Duodenal mucosa (tissue), 2 donors: ENCODE measurements at regions not wholly inside any gene's neighbourhood (a gene's known extent, or its start where the extent isn't known, plus 50 kb on each side); places are given as distances from the start of the nearest gene placed in this dataset.
A peak's percentile ranks its signal among the peaks of the same experiment; 100 is the strongest.

Experiments used
- H3K27ac ChIP-seq: one replicate; pipeline ENCODE4 v1.7.0; 2013; ENCODE audit warnings: low read depth, low read length
- H3K27me3 ChIP-seq, 2 donors: one replicate each; pipeline ENCODE4 v1.7.0; 2013; ENCODE audit warnings: low read length in 2 of 2, control low read depth in 1 of 2; ENCODE audit not compliant: insufficient read depth in 2 of 2, control insufficient read depth in 1 of 2
- H3K36me3 ChIP-seq, 2 donors: one replicate each; pipeline ENCODE4 v1.7.0; 2013; ENCODE audit warnings: low read length in 2 of 2, control low read depth in 1 of 2; ENCODE audit not compliant: insufficient read depth in 2 of 2, control insufficient read depth in 1 of 2
- H3K4me1 ChIP-seq, 2 donors: one replicate each; pipeline ENCODE4 v1.7.0; 2013; ENCODE audit warnings: low read length in 2 of 2, control low read depth in 1 of 2; ENCODE audit not compliant: insufficient read depth in 2 of 2, control insufficient read depth in 1 of 2
- H3K4me3 ChIP-seq, 2 donors: one replicate each; pipeline ENCODE4 v1.7.0; 2013; ENCODE audit warnings: low read length in 2 of 2, low read depth in 1 of 2
- H3K9ac ChIP-seq, 2 donors: one replicate each; pipeline ENCODE4 v1.7.0; 2013; ENCODE audit warnings: low read length in 2 of 2, low read depth in 1 of 2
- H3K9me3 ChIP-seq, 2 donors: one replicate each; pipeline ENCODE4 v1.7.0; 2013; ENCODE audit warnings: low read length in 2 of 2, control low read depth in 1 of 2; ENCODE audit not compliant: control insufficient read depth in 1 of 2

DNA sequence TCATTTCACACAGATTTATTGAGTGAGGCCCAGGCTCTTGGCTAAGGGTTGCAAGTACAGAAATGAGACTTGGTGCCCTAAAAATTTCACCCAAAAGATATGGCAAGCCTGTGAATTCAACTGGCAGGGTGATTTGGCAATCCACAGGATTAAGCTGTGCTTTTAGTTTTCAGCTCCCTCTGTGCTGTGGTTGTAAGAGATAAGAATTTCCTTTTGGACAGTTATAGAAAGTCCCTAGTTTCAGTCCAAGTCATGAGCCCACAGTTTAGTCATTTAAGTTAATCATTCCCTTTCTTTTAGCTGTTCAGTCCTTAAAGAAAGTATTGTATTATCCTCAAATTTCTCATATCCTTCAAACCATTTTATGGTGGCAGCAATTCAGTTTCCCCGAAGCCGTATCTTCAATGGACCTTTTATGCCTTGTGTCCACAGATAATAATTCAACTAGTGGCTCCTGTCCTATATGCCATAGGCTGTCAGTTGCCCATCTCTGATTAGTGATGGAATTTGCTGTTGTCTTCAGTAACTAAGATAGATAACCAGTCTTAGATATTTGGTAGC is 73.4 kb upstream of the NAMPT start:
- H3K4me1 ChIP-seq: peaks cover 0 to 6% of the 10 kb centered on the region in 2 donors
- no peaks in the 10 kb centered on the region for H3K9me3 ChIP-seq
- H3K4me3 ChIP-seq: no peak overlapping the region
- H3K36me3 ChIP-seq: no peaks in the 10 kb centered on the region
- no peak overlapping the region for H3K9ac ChIP-seq
- no peaks in the 10 kb centered on the region for H3K27me3 ChIP-seq
- no peak overlapping the region for H3K27ac ChIP-seq

DNA sequence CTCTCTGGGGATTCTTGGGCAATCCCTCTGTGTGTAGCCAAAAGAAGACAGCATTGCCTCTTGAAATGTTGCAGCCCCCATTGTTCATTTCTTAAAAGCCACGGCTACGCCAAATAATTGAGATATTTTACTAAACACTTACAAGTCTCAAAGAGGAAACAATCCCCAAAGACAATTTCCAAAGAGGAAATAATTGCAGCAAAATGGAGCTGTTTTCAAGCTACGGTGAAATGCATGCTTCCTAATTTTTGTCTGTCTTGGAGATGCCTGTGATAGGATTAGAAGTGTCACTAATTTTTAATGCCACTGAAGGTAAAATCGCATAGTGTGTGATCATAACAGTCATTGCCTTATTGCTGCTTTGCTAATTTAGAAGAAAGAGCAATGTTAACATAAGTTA is 72.9 kb upstream of the NAMPT start:
- Histone ChIP-seq H3K36me3 (no peaks in the 10 kb centered on the region), H3K27ac (no peak overlapping the region), H3K9me3 (no peaks in the 10 kb centered on the region), H3K27me3 (no peaks in the 10 kb centered on the region), H3K9ac (no peak overlapping the region), H3K4me3 (no peak overlapping the region), H3K4me1 (peaks cover 0 to 6% of the 10 kb centered on the region in 2 donors)

DNA sequence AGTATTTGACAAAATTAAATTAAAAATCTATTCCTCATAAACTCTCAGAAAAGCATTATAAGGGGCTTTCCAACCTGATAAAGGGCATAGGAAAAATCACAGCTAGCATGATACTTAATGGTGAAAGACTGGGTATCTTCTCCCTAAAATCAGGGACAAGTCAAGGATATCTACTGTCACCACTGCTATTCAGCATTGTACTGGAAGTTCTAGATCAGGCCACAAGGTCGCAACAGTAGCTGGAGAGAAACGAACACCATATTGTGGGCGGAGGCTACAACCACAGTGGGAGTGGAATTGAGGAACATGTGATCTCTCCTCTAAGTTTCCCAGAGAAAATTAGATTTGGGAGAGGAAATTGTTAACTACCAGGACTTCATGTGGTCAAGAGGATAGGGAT is 70.0 kb upstream of the NAMPT start:
- H3K4me3 ChIP-seq: no peak overlapping the region
- H3K36me3 ChIP-seq: no peaks in the 10 kb centered on the region
- H3K27ac ChIP-seq: no peak overlapping the region
- H3K9ac ChIP-seq: no peak overlapping the region
- no peaks in the 10 kb centered on the region for H3K27me3 ChIP-seq
- peaks cover 5 to 6% of the 10 kb centered on the region in 2 donors for H3K9me3 ChIP-seq
- peaks cover 0 to 6% of the 10 kb centered on the region in 2 donors for H3K4me1 ChIP-seq

GRCh38 chr7:106353944-106354343 is 69.2 kb upstream of the NAMPT start:
- Histone ChIP-seq H3K9ac (no peak overlapping the region), H3K27me3 (no peaks in the 10 kb centered on the region), H3K4me1 (peaks cover 0 to 6% of the 10 kb centered on the region in 2 donors)

GRCh38 chr7:106348231-106348630 is 63.4 kb upstream of the NAMPT start:
- H3K9me3 ChIP-seq: peaks cover 12 to 13% of the 10 kb centered on the region in 2 donors
- H3K9ac ChIP-seq: no peak overlapping the region
- no peak overlapping the region for H3K4me3 ChIP-seq
- H3K36me3 ChIP-seq: no peaks in the 10 kb centered on the region
- H3K27me3 ChIP-seq: no peaks in the 10 kb centered on the region
- H3K27ac ChIP-seq: no peak overlapping the region
- H3K4me1 ChIP-seq: peaks cover 0 to 8% of the 10 kb centered on the region in 2 donors

More at GRCh38 chr7:106353944-106354343, 69.2 kb upstream of the NAMPT start:
- Histone ChIP-seq H3K9me3 (peaks cover 6 to 7% of the 10 kb centered on the region in 2 donors), H3K27ac (no peak overlapping the region), H3K4me3 (no peak overlapping the region), H3K36me3 (no peaks in the 10 kb centered on the region)

GRCh38 chr7:106347229-106347833 is 62.5 kb upstream of the NAMPT start:
- no peak overlapping the region for H3K4me3 ChIP-seq
- no peak overlapping the region for H3K9ac ChIP-seq
- no peaks in the 10 kb centered on the region for H3K27me3 ChIP-seq
- peaks cover 0 to 8% of the 10 kb centered on the region in 2 donors for H3K4me1 ChIP-seq
- peak overlapping the region; percentile 34 for H3K27ac ChIP-seq
- H3K9me3 ChIP-seq: peaks cover 12 to 20% of the 10 kb centered on the region in 2 donors
- H3K36me3 ChIP-seq: no peaks in the 10 kb centered on the region

- Histone ChIP-seq H3K4me3 (no peak overlapping the region), H3K9ac (no peak overlapping the region), H3K27me3 (no peaks in the 10 kb centered on the region), H3K9me3 (peaks cover 15 to 26% of the 10 kb centered on the region in 2 donors), H3K4me1 (peaks cover 0 to 8% of the 10 kb centered on the region in 2 donors), H3K36me3 (no peaks in the 10 kb centered on the region), H3K27ac (peak overlapping the region; percentile 34)
Measured at GRCh38 chr7:106346678-106347217, 62.0 kb upstream of the NAMPT start.

- H3K9me3 ChIP-seq: peaks cover 17 to 28% of the 10 kb centered on the region in 2 donors
- no peaks in the 10 kb centered on the region for H3K36me3 ChIP-seq
- no peak overlapping the region for H3K27ac ChIP-seq
- no peak overlapping the region for H3K9ac ChIP-seq
- H3K4me1 ChIP-seq: peaks cover 0 to 8% of the 10 kb centered on the region in 2 donors
- no peaks in the 10 kb centered on the region for H3K27me3 ChIP-seq
- H3K4me3 ChIP-seq: no peak overlapping the region
Measured at GRCh38 chr7:106346167-106346677, 61.4 kb upstream of the NAMPT start.

- Histone ChIP-seq H3K4me1 (peaks cover 0 to 8% of the 10 kb centered on the region in 2 donors), H3K36me3 (no peaks in the 10 kb centered on the region), H3K9ac (no peak overlapping the region), H3K27me3 (no peaks in the 10 kb centered on the region), H3K4me3 (no peak overlapping the region), H3K9me3 (peaks cover 17 to 30% of the 10 kb centered on the region in 2 donors), H3K27ac (no peak overlapping the region)
Measured at GRCh38 chr7:106345421-106346166, 60.8 kb upstream of the NAMPT start.

DNA sequence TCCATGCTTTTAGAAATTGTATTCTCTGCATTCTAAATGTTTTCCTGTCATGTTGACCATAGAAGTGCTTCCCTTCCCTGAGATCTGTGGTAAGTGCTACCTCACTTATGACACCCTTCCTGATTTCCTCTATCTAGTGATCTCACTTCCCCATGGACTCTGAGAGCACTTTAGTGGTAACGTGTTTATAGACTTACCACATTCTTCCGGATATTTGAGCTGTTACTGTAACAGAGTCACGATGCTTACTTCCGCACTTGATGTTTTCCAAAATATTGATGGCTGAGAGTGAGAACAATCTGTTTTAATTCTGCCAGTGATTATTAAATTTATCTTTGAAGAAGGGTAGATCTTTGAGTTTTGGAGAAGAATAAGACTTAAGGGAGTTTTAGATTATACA is 60.1 kb upstream of the NAMPT start:
- H3K9ac ChIP-seq: no peak overlapping the region
- H3K36me3 ChIP-seq: no peaks in the 10 kb centered on the region
- H3K9me3 ChIP-seq: peaks cover 11 to 29% of the 10 kb centered on the region in 2 donors
- H3K4me1 ChIP-seq: peaks cover 0 to 8% of the 10 kb centered on the region in 2 donors
- no peak overlapping the region for H3K4me3 ChIP-seq
- H3K27ac ChIP-seq: no peak overlapping the region
- no peaks in the 10 kb centered on the region for H3K27me3 ChIP-seq
